ENCODE measurements at regions not wholly inside any gene's neighbourhood (a gene's known extent, or its start where the extent isn't known, plus 50 kb on each side); places are given as distances from the start of the nearest gene placed in this dataset.

DNA sequence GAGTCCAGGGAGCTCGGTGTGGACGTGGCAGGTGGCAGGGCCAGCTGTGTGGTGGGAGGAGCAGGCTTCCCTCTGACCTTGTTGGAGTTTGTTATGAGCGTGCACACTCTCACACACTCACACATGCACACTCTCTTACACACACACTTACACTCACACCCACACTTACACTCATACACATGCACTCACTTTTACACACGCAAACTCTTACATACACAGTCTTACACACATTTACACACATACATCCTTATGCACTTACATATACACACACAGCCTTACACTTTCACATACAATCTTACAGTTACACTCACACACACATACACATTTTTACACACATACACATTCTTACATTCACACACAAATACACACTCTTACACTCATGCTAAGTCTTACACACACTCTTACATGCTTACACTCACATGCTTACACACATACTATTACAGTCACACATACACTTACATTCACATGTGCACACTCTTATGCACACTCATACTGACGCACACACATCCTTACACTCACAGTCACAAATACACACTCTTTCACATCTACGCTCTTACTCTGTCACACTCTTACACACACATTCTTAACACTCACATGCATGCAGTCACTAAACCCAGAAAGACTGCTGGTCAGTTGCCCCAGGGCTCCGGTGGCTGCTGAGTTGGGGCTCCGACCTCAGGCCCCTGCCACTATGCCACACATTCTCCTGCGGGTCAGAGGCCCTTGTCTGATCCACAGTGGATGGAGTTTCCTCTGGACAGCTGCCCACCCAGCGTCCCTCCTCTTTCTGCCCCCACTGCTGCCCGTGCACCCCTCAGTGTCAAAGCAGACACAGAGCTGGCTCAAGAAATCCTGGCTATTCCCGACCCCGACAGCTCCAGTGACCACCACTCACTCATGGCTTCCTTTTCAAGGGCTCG is 95.8 kb downstream of the ADRA2C start:
- no peak for TF ChIP-seq POLR2A (IDR thresholded peaks at IDR 0.05; ENCODE audit: low read depth, low read length)
- no peak for TF ChIP-seq POLR2AphosphoS5 (IDR thresholded peaks at IDR 0.05; ENCODE audit: low read depth, low read length)
- no peak for TF ChIP-seq TAF1 (IDR thresholded peaks at IDR 0.05; ENCODE audit: borderline replicate concordance, low read depth, low read length)

All from GM12892 (cell line).